AG04450 (cell line): ENCODE measurements at regions not wholly inside any gene's neighbourhood (a gene's known extent, or its start where the extent isn't known, plus 50 kb on each side); places are given as distances from the start of the nearest gene placed in this dataset.

Source experiments
- CTCF ChIA-PET: fragments of 300-600, 350-600 bp; formaldehyde crosslinking; extraction: SDS; loops from one replicate; lab custom pipeline; 2022; ENCODE audit warnings: antibody characterized with exemption, inconsistent platforms; lab: Charles Lee
- POLR2A ChIA-PET: fragments of 350-600 bp; formaldehyde crosslinking; extraction: SDS; loops from one replicate; lab custom pipeline; 2021; ENCODE audit warnings: antibody characterized with exemption, inconsistent platforms; lab: Yijun Ruan, JAX
- DNase-seq: peaks from one replicate; pipeline ENCODE4 v3.0.0-alpha.2; 2011; ENCODE audit warnings: low read depth, low spot score
- H3K27ac ChIP-seq: one replicate; pipeline ENCODE4 v1.5.1; 2012; ENCODE audit warnings: low read depth, low read length, control low read depth
- H3K27me3 ChIP-seq: one replicate; pipeline ENCODE4 v1.6.0; 2012; ENCODE audit warnings: low read length; ENCODE audit not compliant: control insufficient read depth, insufficient read depth
- H3K4me3 ChIP-seq: 2 replicates; pipeline ENCODE4 v1.5.1; 2011; ENCODE audit warnings: mild to moderate bottlenecking, low read depth, low read length, control low read depth
- H3K9me3 ChIP-seq: 2 replicates; pipeline ENCODE4 v1.5.1; 2012; ENCODE audit warnings: low read length; ENCODE audit not compliant: control insufficient read depth, insufficient read depth
- CTCF ChIP-seq: IDR thresholded peaks from 2 replicates; pipeline ENCODE4 v1.5.1; 2011; ENCODE audit warnings: low read depth, low read length, control low read depth, inconsistent platforms

- TF ChIP-seq CTCF, result no peak
These were observed 94.5 kb upstream of the STXBP5 start for GRCh38 chr6:147109707-147110106.

GRCh38 chr6:147116056-147116455 is 88.2 kb upstream of the STXBP5 start:
- ChIA-PET POLR2A (no interaction called here), CTCF (no interaction called here)
- no peak overlapping the region for H3K27ac ChIP-seq
- DNase-seq, result no peak
- H3K9me3 ChIP-seq, result no peaks in the 10 kb centered on the region
- H3K27me3 ChIP-seq, result no peaks in the 10 kb centered on the region
- TF ChIP-seq CTCF, result no peak
- no peak overlapping the region for H3K4me3 ChIP-seq

More at GRCh38 chr6:147109707-147110106, 94.5 kb upstream of the STXBP5 start:
- ChIA-PET CTCF (no interaction called here), POLR2A (no interaction called here)
- Histone ChIP-seq H3K27me3 (no peaks in the 10 kb centered on the region), H3K4me3 (no peak overlapping the region), H3K9me3 (no peaks in the 10 kb centered on the region), H3K27ac (no peak overlapping the region)
- DNase-seq, result no peak

GRCh38 chr6:147117011-147117410 is 87.2 kb upstream of the STXBP5 start:
- ChIA-PET POLR2A (no interaction called here), CTCF (no interaction called here)
- no peak overlapping the region for H3K27ac ChIP-seq

GRCh38 chr6:147117580-147117979 is 86.6 kb upstream of the STXBP5 start:
- TF ChIP-seq CTCF, result no peak
- POLR2A ChIA-PET, result no interaction called here
- no peak overlapping the region for H3K4me3 ChIP-seq
- H3K9me3 ChIP-seq, result no peaks in the 10 kb centered on the region
- no peak for DNase-seq
- CTCF ChIA-PET, result no interaction called here
- H3K27ac ChIP-seq, result no peak overlapping the region
- no peaks in the 10 kb centered on the region for H3K27me3 ChIP-seq

More at GRCh38 chr6:147117011-147117410, 87.2 kb upstream of the STXBP5 start:
- H3K4me3 ChIP-seq, result no peak overlapping the region
- DNase-seq, result no peak
- H3K9me3 ChIP-seq, result no peaks in the 10 kb centered on the region
- no peaks in the 10 kb centered on the region for H3K27me3 ChIP-seq
- no peak for TF ChIP-seq CTCF

- no peak for DNase-seq
- no peak for TF ChIP-seq CTCF
- ChIA-PET CTCF (no interaction called here), POLR2A (no interaction called here)
- no peak overlapping the region for H3K27ac ChIP-seq
- H3K27me3 ChIP-seq, result no peaks in the 10 kb centered on the region
- no peak overlapping the region for H3K4me3 ChIP-seq
- no peaks in the 10 kb centered on the region for H3K9me3 ChIP-seq
These were observed 84.9 kb upstream of the STXBP5 start for GRCh38 chr6:147119310-147119709.
